GM18505 (cell line): ENCODE measurements at regions not wholly inside any gene's neighbourhood (a gene's known extent, or its start where the extent isn't known, plus 50 kb on each side); places are given as distances from the start of the nearest gene placed in this dataset.
"Not testable (repeated sequence)": the region's sequence is repeated elsewhere in the genome, so short reads cannot be mapped to it uniquely, and the experiment has no call there.

Experiments used
- ATAC-seq: cut with Tn5 transposase; IDR thresholded peaks from one replicate; pipeline ENCODE4 v1.9.1; 2021; ENCODE audit not compliant: unreplicated experiment
- POLR2A ChIP-seq: IDR thresholded peaks from 4 replicates; pipeline ENCODE4 v1.6.1; 2011; ENCODE audit warnings: borderline replicate concordance; ENCODE audit not compliant: insufficient read depth, insufficient read length; ENCODE audit errors: extremely low read depth

DNA sequence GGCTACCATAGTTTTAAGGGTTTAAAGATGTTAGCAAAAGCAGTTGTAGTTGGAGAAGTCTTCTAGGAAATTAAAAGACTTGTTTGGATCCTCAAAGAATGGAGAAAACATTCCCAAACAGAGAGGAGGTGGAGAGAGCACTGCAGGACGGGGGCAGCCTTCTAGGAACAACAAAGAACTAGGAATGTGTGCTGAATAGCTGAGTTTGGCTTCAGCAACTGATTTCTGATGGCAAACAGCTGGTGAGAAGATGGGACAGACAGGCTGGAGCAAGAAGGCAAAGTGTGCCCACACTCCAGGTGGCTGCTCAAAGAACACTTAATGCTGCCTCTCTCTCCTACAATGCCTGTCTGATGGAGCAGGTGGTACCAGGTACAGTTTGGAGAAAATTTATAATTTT lies 1331.1 kb downstream of the ADGRL3 start:
- TF ChIP-seq POLR2A: no peak
- ATAC-seq: no peak

- TF ChIP-seq POLR2A: no peak
- no peak for ATAC-seq
These were observed 1328.7 kb downstream of the ADGRL3 start for GRCh38 chr4:62528874-62529273.

- ATAC-seq: no peak
These were observed 1326.5 kb downstream of the ADGRL3 start for GRCh38 chr4:62526671-62527070.

GRCh38 chr4:62523256-62523655 lies 1323.1 kb downstream of the ADGRL3 start:
- no peak for ATAC-seq
- TF ChIP-seq POLR2A: no peak

More at GRCh38 chr4:62526671-62527070, 1326.5 kb downstream of the ADGRL3 start:
- TF ChIP-seq POLR2A: no peak

DNA sequence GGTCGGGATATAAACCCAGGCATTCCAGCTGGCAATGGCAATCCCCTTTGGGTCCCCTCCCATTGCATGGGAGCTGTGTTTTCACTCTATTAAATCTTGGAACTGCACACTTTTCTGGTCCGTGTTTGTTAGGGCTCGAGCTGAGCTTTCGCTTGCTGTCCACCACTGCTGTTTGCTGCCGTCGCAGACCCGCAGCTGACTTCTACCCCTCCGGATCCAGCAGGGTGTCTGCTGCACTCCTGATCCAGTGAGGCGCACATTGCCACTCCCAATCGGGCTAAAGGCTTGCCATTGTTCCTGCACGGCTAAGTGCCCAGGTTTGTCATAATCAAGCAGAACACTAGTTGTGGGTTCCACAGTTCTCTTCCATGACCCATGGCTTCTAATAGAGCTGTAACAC lies 1322.1 kb downstream of the ADGRL3 start:
- TF ChIP-seq POLR2A: no peak
- no peak for ATAC-seq

GRCh38 chr4:62517716-62518115 lies 1317.6 kb downstream of the ADGRL3 start:
- no peak for ATAC-seq
- no peak for TF ChIP-seq POLR2A

DNA sequence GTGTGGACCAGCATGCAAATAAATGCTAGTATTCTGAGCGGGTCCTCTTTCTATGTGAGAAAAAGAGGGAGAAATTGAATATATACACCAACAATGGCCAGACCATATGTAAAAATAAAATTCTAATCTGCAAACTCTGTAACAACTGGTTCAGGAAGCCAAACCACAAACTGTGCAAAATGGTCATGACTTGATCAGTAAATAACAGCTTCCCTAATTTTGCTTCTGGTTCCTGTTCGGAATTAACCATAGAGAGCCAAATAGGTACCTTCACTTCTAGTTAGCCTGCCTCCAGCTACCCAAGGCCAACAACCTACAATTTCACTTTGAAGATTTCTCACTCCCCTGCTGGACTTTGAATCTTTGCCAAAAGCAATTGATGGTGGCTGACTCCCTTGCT lies 1313.2 kb downstream of the ADGRL3 start:
- no peak for ATAC-seq
- TF ChIP-seq POLR2A: no peak

DNA sequence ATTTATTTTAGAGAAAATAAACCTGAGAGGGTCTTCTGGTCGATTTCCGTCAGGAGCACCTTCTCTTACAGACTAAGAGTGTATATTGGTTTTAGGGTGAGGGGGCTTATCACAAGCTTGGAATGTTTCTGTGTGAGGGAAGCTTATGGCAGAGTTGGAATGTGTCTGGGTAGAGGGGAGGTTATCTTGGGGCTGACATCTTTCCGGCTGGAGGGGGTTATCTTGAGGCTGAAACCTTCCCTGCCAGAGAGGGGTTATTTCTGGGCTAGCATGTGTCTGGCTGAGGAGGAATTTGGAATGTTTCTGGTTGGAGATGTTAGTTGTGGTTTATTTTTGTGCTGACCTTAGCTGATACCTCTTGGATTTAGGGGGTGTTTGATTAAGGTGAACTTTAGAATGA lies 1312.1 kb downstream of the ADGRL3 start:
- ATAC-seq: no peak
- TF ChIP-seq POLR2A: no peak

GRCh38 chr4:62510228-62510627 lies 1310.1 kb downstream of the ADGRL3 start:
- no peak for TF ChIP-seq POLR2A
- no peak for ATAC-seq

- no peak for ATAC-seq
These were observed 1300.2 kb downstream of the ADGRL3 start for GRCh38 chr4:62500296-62500695.

GRCh38 chr4:62495032-62495431 lies 1294.9 kb downstream of the ADGRL3 start:
- no peak for ATAC-seq
- no peak for TF ChIP-seq POLR2A

More at GRCh38 chr4:62500296-62500695, 1300.2 kb downstream of the ADGRL3 start:
- TF ChIP-seq POLR2A: no peak

- not testable (repeated sequence) for ATAC-seq
These were observed 1291.6 kb downstream of the ADGRL3 start for GRCh38 chr4:62491756-62492155.

DNA sequence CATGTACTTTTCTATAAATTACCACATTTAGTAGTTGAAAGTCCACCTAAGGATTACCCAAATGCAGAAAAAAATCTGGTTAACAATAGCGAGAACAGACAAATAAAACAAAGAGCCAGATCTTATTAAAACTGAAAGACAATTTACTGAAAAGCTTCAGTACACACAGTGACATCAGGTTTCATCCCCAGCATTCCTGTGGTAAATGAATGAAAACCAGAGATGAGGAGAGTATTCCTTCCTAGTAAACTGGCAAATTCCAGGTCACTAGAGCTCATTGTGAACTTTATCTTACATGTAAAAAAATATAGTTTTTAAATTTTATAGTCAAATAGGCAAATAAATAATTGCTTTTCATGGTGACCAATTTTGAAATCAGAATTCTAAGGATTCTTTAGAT lies 1290.5 kb downstream of the ADGRL3 start:
- no peak for TF ChIP-seq POLR2A
- ATAC-seq: no peak

GRCh38 chr4:62487016-62487415 lies 1286.9 kb downstream of the ADGRL3 start:
- ATAC-seq: no peak
- TF ChIP-seq POLR2A: no peak

GRCh38 chr4:62484357-62484756 lies 1284.2 kb downstream of the ADGRL3 start:
- no peak for TF ChIP-seq POLR2A
- no peak for ATAC-seq
